ENCODE measurements at regions not wholly inside any gene's neighbourhood (a gene's known extent, or its start where the extent isn't known, plus 50 kb on each side); places are given as distances from the start of the nearest gene placed in this dataset.
"Not testable (repeated sequence)": the region's sequence is repeated elsewhere in the genome, so short reads cannot be mapped to it uniquely, and the experiment has no call there.

- Histone ChIP-seq H3K4me1 (peaks cover 11% of the 10 kb centered on the region), H3K27ac (no peak overlapping the region), H3K9me3 (no peaks in the 10 kb centered on the region), H3K36me3 (no peaks in the 10 kb centered on the region), H3K27me3 (no peaks in the 10 kb centered on the region), H3K4me3 (no peak overlapping the region)
- TF ChIP-seq EP300 (IDR thresholded peaks at IDR 0.05) (no peak), POLR2AphosphoS5 (IDR thresholded peaks at IDR 0.05) (no peak), POLR2A (IDR thresholded peaks at IDR 0.05) (no peak)
- TF ChIP-seq, protein P1, sequence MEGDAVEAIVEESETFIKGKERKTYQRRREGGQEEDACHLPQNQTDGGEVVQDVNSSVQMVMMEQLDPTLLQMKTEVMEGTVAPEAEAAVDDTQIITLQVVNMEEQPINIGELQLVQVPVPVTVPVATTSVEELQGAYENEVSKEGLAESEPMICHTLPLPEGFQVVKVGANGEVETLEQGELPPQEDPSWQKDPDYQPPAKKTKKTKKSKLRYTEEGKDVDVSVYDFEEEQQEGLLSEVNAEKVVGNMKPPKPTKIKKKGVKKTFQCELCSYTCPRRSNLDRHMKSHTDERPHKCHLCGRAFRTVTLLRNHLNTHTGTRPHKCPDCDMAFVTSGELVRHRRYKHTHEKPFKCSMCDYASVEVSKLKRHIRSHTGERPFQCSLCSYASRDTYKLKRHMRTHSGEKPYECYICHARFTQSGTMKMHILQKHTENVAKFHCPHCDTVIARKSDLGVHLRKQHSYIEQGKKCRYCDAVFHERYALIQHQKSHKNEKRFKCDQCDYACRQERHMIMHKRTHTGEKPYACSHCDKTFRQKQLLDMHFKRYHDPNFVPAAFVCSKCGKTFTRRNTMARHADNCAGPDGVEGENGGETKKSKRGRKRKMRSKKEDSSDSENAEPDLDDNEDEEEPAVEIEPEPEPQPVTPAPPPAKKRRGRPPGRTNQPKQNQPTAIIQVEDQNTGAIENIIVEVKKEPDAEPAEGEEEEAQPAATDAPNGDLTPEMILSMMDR (IDR thresholded peaks at IDR 0.05), result no peak
- DNase-seq (ENCODE audit: low spot score in 2 of 2), result no peak
- 74% methylated on average over 3 of the region's 3 CpGs for WGBS
Observed at GRCh38 chr4:110867251-110867960, 244.5 kb upstream of the PITX2 start.

- peaks cover 11% of the 10 kb centered on the region for H3K4me1 ChIP-seq
- WGBS, result 83% methylated on average over 2 of the region's 2 CpGs
- no peaks in the 10 kb centered on the region for H3K36me3 ChIP-seq
- H3K4me3 ChIP-seq, result no peak overlapping the region
- no peak overlapping the region for H3K27ac ChIP-seq
- TF ChIP-seq, protein P1 (IDR thresholded peaks at IDR 0.05), result no peak
- no peak for TF ChIP-seq EP300 (IDR thresholded peaks at IDR 0.05)
- no peak for DNase-seq (ENCODE audit: low spot score in 2 of 2)
- H3K9me3 ChIP-seq, result no peaks in the 10 kb centered on the region
- H3K27me3 ChIP-seq, result no peaks in the 10 kb centered on the region
Observed at GRCh38 chr4:110867981-110868720, 245.3 kb upstream of the PITX2 start.

- TF ChIP-seq EP300 (IDR thresholded peaks at IDR 0.05), result no peak
- no peak for TF ChIP-seq POLR2AphosphoS5 (IDR thresholded peaks at IDR 0.05)
- Histone ChIP-seq H3K4me3 (no peak overlapping the region), H3K36me3 (no peaks in the 10 kb centered on the region), H3K27ac (no peak overlapping the region), H3K27me3 (no peaks in the 10 kb centered on the region), H3K9me3 (no peaks in the 10 kb centered on the region), H3K4me1 (peaks cover 11% of the 10 kb centered on the region)
- DNase-seq (ENCODE audit: low spot score in 2 of 2), result no peak
- WGBS, result 32% methylated on average over 2 of the region's 2 CpGs
Observed at GRCh38 chr4:110869114-110869513, 246.2 kb upstream of the PITX2 start.

DNA sequence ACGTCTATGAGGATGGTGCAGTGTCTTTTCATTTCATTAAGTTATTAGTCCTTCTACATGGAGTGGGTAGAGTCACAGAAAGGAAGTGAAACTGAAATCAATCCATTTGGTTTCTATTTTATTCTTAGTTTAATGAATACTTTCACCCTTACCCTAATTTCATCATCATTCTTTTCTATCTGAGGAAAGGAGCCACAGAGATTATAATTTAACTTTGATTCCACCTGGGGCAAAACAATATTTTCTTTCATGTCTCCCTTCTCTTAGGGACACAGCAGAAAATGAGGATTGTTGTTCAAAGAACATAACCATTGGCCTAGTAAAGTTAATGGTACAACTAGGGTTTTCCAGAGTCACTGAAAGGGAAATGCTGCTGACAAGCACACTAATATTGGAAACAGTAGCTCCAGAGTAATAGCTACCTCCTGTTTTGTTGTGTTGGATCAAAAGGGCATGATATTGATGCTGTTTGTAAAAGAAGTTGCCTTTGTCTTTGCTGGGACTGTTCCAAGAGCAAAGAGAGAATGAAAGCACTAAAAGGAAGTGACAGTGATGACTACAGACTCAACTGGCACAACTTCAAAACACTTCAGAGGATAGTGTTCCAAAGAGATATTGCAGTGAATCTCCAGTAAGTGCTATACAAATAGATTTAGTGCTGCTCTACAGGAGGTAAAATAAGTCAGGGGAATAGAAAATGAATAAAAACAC is 247.1 kb upstream of the PITX2 start:
- Histone ChIP-seq H3K4me3 (no peak overlapping the region), H3K27ac (no peak overlapping the region), H3K4me1 (peaks cover 11% of the 10 kb centered on the region), H3K9me3 (no peaks in the 10 kb centered on the region), H3K36me3 (no peaks in the 10 kb centered on the region), H3K27me3 (no peaks in the 10 kb centered on the region)
- WGBS, result 62% methylated on average over 1 of the region's 1 CpG
- DNase-seq (ENCODE audit: low spot score in 2 of 2), result no peak
- TF ChIP-seq POLR2AphosphoS5 (IDR thresholded peaks at IDR 0.05), result no peak
- TF ChIP-seq POLR2A (IDR thresholded peaks at IDR 0.05), result no peak
- TF ChIP-seq EP300 (IDR thresholded peaks at IDR 0.05), result no peak
- TF ChIP-seq, protein P1 (IDR thresholded peaks at IDR 0.05), result no peak

DNA sequence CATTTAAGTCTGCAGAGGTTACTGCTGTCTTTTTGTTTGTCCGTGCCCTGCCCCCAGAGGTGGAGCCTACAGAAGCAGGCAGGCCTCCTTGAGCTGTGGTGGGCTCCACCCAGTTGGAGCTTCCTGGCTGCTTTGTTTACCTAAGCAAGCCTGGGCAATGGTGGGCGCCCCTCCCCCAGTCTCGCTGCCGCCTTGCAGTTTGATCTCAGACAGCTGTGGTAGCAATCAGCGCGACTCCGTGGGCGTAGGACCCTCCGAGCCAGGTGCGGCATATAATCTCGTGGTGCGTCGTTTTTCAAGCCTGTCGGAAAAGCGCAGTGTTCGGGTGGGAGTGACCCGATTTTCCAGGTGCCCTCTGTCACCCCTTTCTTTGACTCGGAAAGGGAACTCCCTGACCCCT is 253.3 kb upstream of the PITX2 start:
- WGBS, result 86% methylated on average over 17 of the region's 18 CpGs

DNA sequence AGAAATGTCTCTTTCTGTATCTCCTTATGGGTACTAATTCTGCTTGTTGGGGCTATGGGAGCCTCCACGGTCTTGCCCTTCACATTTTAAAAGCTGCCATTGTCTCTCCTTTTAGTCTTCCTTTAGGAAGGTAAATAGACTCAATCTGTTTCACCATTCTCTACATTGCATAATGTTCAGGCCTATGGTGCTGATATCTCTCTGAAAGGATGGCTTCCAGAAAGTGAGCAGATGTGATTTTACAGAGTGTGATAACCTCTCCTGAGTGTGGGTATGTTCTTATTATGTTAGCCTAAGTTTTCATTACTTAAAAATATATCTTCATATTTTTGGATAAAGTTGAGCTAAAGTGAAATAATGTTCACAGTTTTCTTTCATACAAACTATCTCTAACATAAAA is 254.0 kb upstream of the PITX2 start:
- WGBS, result 80% methylated on average over 1 of the region's 1 CpG
- Histone ChIP-seq H3K27ac (no peak overlapping the region), H3K4me3 (no peak overlapping the region), H3K27me3 (no peaks in the 10 kb centered on the region), H3K4me1 (no peaks in the 10 kb centered on the region), H3K36me3 (no peaks in the 10 kb centered on the region), H3K9me3 (no peaks in the 10 kb centered on the region)
- DNase-seq (ENCODE audit: low spot score in 2 of 2), result no peak
- TF ChIP-seq, protein P1 (IDR thresholded peaks at IDR 0.05), result no peak
- no peak for TF ChIP-seq POLR2AphosphoS5 (IDR thresholded peaks at IDR 0.05)
- no peak for TF ChIP-seq EP300 (IDR thresholded peaks at IDR 0.05)
- TF ChIP-seq POLR2A (IDR thresholded peaks at IDR 0.05), result no peak

More for the DNA sequence above, 253.3 kb upstream of the PITX2 start:
- H3K36me3 ChIP-seq; H3K27ac ChIP-seq; H3K4me1 ChIP-seq; DNase-seq (ENCODE audit: low spot score in 2 of 2); H3K4me3 ChIP-seq; H3K27me3 ChIP-seq; H3K9me3 ChIP-seq: not testable (repeated sequence)

All from suprapubic skin (tissue), 4 donors.